Immature natural killer cell (primary cell): ENCODE measurements at regions not wholly inside any gene's neighbourhood (a gene's known extent, or its start where the extent isn't known, plus 50 kb on each side); places are given as distances from the start of the nearest gene placed in this dataset.
"Not testable (repeated sequence)": the region's sequence is repeated elsewhere in the genome, so short reads cannot be mapped to it uniquely, and the experiment has no call there.

Source experiments
- DNase-seq, 3 donors: peaks; one replicate each; pipeline ENCODE4 v3.0.0; 2022; ENCODE audit warnings: mixed read lengths in 1 of 3
- H3K27ac Mint-ChIP-seq, 6 donors: one replicate each; pipeline ENCODE4 v1.8.0; 2020; ENCODE audit warnings: mixed read lengths in 6 of 6, mild to moderate bottlenecking in 5 of 6, inconsistent platforms in 4 of 6, moderate library complexity in 3 of 6
- H3K27me3 Mint-ChIP-seq, 3 donors: one replicate each; pipeline ENCODE4 v1.8.0; 2020 to 2021; ENCODE audit warnings: low read depth in 3 of 3, mild to moderate bottlenecking in 3 of 3, mixed read lengths in 3 of 3, moderate library complexity in 3 of 3, inconsistent platforms in 1 of 3
- H3K36me3 Mint-ChIP-seq, 3 donors: one replicate each; pipeline ENCODE4 v1.8.0; 2020; ENCODE audit warnings: mixed read lengths in 3 of 3, inconsistent platforms in 2 of 3, mild to moderate bottlenecking in 2 of 3
- H3K4me1 Mint-ChIP-seq, 2 donors: one replicate each; pipeline ENCODE4 v1.8.0; 2020; ENCODE audit warnings: inconsistent platforms in 2 of 2, mild to moderate bottlenecking in 2 of 2, mixed read lengths in 2 of 2, moderate library complexity in 1 of 2
- H3K4me3 Mint-ChIP-seq, 5 donors: one replicate each; pipeline ENCODE4 v1.8.0; 2020; ENCODE audit warnings: mild to moderate bottlenecking in 5 of 5, mixed read lengths in 5 of 5, inconsistent platforms in 3 of 5, moderate library complexity in 3 of 5
- H3K9me3 Mint-ChIP-seq, 6 donors: one replicate each; pipeline ENCODE4 v1.8.0; 2020; ENCODE audit warnings: mild to moderate bottlenecking in 6 of 6, mixed read lengths in 6 of 6, inconsistent platforms in 4 of 6, moderate library complexity in 3 of 6

DNA sequence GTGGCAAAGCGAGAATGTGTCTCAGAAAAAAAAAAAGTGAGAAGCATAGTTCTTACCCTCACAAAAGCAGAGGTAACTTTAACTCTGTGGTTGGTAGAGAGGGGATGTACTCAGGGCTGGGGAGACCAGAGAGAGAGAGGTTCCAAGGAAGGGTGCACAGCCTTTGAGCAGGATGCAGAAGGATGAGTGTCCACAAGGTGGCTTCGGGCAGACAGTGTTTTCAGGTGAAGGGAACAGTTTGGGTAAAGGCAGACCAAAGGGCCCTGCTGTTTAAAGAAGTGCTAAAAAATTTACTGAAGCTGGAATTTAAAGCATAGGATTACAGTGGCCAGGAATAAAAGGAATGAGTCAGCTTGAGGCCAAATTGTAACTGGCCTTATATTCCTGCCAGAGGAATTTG is 2240.6 kb downstream of the EPHA3 start:
- H3K27ac Mint-ChIP-seq, H3K4me1 Mint-ChIP-seq, H3K4me3 Mint-ChIP-seq, DNase-seq, H3K27me3 Mint-ChIP-seq, H3K36me3 Mint-ChIP-seq: not testable (repeated sequence)
- H3K9me3 Mint-ChIP-seq = peaks cover 20 to 68% (median 37%) of the 10 kb centered on the region in 6 donors

DNA sequence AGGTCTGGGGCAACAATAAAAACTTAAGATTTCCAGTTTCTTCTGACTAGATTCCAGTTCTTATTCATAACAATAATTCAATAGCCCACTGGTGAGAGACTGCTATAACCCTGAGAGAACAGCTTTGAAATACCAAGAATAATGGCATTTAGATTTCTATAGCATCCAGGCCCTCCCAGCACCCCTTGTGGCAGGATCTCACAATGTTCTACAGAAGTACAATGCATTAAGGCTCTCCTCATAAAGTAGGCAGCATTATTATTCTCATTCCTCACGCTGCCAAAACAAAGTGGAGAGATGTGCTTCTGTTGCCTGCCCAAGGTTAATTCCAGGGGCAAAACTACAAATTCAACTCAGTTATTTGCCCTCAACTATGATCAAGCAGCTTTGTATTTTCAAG is 2241.7 kb downstream of the EPHA3 start:
- H3K27ac Mint-ChIP-seq, H3K36me3 Mint-ChIP-seq, H3K27me3 Mint-ChIP-seq, DNase-seq, H3K4me1 Mint-ChIP-seq, H3K4me3 Mint-ChIP-seq: not testable (repeated sequence)
- peaks cover 17 to 58% (median 36%) of the 10 kb centered on the region in 6 donors for H3K9me3 Mint-ChIP-seq

DNA sequence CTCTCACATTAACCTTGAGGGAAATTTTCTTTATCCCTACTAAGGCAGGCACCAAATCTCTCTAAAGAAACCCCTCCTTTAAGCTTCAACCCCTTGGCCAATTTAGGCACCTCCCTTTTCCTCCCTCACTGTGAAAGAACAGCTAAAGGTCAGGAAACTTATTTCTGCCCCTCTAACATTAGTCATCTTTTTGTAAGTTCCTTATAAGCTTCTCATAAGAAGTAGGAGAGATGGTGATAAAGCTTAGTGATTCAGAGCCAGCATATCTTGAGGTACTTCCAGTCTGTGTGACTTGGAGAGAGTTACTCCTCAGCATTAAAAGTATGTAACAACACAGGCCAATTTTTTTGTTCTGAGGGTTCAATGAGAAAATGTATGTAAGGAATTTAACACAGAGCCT is 2244.7 kb downstream of the EPHA3 start:
- not testable (repeated sequence) for H3K27ac Mint-ChIP-seq, H3K36me3 Mint-ChIP-seq, H3K4me3 Mint-ChIP-seq, H3K4me1 Mint-ChIP-seq, H3K27me3 Mint-ChIP-seq, DNase-seq
- peaks cover 16 to 52% (median 32%) of the 10 kb centered on the region in 6 donors for H3K9me3 Mint-ChIP-seq

DNA sequence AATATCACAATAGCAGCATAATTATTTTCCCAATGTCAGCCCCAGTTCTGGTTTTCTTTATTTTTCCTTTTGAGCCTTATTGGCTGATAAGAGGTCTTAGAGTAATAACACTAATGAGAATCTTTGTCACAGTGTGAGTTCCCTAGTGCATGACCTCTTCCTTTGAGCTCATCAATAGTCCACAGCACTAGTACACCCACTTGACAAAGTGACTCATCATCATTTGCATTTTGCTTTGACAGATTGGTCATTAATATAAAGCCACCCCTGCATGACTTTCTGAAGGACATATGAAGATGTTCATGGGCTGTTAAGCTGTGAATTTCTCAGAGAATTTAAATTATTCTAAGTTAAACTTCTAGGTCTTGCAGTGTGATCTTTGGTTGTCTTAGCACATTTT is 2251.9 kb downstream of the EPHA3 start:
- not testable (repeated sequence) for H3K4me1 Mint-ChIP-seq, H3K27me3 Mint-ChIP-seq, H3K27ac Mint-ChIP-seq, H3K4me3 Mint-ChIP-seq, H3K36me3 Mint-ChIP-seq, DNase-seq
- peaks cover 24 to 57% (median 27%) of the 10 kb centered on the region in 6 donors for H3K9me3 Mint-ChIP-seq

DNA sequence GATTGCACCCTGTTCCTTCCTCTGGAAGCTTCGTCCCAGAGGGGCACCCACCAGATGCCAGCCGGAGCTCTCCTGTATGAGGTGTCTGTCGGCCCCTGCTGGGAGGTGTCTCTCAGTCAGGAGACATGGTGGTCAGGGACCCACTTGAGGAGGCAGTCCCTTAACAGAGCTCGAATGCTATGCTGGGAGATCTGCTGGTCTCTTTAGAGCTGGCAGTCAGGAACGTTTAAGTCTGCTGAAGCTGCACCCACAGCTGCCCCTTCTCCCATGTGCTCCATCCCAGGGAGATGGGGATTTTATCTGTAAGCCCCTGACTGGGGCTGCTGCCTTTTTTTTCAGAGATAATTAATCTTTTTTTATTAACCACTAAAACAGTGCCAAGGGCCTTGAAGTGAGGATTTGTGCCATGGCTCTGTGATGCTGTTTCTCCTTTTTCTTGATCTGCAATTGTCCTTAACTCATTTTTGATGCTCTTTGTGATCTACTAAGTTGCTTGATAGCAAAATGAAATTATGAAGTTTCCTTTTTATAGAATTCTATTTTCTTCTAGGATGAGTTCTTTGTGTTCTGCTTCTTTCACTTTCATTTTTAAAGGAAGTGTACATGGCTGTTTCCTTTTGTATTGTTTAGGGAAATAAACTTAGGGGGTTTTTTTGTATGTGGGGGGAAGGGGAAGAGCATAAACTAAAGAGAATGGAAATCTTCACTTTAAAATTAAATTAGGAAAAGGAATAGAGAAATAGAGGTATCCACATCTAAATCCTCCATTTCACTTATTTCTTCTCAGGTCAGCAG is 2275.9 kb downstream of the EPHA3 start:
- Mint-ChIP-seq H3K9me3 (peaks cover 3 to 55% (median 44%) of the 10 kb centered on the region in 6 donors), H3K4me3 (peak overlapping the region in 1 of 5 donors; percentile 33)
- H3K27me3 Mint-ChIP-seq, H3K4me1 Mint-ChIP-seq, H3K27ac Mint-ChIP-seq, H3K36me3 Mint-ChIP-seq, DNase-seq: not testable (repeated sequence)

DNA sequence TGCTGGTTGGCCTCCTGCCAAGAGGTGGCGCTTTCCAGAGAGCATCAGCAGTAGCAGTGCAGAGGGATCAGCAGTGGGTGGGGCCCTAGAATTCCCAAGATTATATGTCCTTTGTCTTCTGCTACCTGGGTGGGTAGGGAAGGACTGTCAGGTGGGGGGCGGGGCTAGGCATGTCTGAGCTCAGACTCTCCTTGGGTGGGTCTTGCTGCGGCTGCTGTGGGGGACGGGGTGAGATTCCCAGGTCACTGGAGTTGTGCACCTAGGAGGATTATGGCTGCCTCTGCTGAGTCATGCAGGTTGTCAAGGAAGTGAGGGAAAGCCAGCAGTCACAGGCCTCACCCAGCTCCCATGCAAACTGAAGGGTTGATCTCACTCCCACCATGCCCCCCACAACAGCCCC is 2296.5 kb downstream of the EPHA3 start:
- not testable (repeated sequence) for H3K27me3 Mint-ChIP-seq, H3K4me3 Mint-ChIP-seq, H3K4me1 Mint-ChIP-seq, H3K36me3 Mint-ChIP-seq, DNase-seq, H3K27ac Mint-ChIP-seq
- H3K9me3 Mint-ChIP-seq = peaks cover 8 to 26% (median 19%) of the 10 kb centered on the region in 6 donors

DNA sequence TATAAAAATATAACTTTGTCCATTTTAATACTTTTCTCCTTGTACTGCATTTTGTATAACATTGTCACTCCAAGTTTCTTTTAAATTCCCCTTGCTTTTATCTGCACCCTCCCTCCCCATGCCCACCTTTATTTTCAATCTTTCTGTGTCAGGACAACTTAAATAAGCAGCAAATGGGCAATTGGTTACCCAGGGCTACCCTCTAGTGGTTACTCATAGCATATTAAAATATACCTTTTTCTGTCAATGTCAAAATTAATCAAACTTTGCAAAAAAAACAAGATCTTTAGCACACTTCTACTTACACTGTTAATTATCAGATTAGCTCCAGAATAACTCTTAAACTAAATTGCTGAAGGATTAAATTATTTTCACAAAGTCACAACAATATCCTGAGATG is 2334.6 kb downstream of the EPHA3 start:
- not testable (repeated sequence) for H3K27me3 Mint-ChIP-seq, H3K4me1 Mint-ChIP-seq, H3K27ac Mint-ChIP-seq, DNase-seq, H3K36me3 Mint-ChIP-seq, H3K4me3 Mint-ChIP-seq
- peaks cover 5 to 25% (median 12%) of the 10 kb centered on the region in 6 donors for H3K9me3 Mint-ChIP-seq

DNA sequence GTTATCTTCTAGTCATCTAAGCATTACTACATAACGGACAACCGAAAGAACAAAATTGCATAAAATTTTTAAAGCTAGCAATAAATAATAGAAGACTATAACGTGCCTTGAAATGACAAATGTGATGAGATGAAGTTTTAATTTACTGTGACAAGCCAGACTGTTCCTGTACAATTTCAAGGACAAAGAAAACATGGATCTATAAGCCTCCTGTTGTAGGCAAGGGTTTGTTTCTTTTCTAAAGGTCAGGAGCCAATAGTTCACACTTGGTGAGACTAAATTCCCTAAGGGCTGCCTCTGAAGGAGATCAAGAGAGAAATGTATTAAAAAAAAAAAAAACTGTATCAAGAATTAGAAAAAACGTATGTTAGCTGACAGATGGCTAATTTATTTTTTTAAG is 2335.1 kb downstream of the EPHA3 start:
- H3K9me3 Mint-ChIP-seq = peaks cover 4 to 23% (median 10%) of the 10 kb centered on the region in 6 donors
- not testable (repeated sequence) for H3K27ac Mint-ChIP-seq

DNA sequence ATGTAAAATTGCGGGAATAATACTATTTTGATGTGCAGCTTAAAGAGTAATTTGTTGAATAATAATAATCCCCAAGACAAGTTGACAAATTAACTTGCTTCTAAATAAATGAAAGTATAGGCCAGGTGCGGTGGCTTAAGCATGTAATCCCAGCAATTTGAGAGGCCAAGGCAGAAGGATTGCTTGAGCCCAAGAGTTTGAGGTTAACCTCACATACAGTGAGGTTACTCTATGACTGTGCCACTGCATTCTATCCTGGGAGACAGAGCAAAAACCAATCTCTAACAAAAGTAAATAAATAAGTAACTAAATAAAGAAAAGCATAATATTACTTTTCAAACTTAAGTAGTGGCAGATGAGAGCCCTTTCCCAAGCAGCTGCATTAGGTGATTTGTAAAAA is 2341.0 kb downstream of the EPHA3 start:
- not testable (repeated sequence) for H3K27me3 Mint-ChIP-seq, DNase-seq, H3K4me1 Mint-ChIP-seq, H3K4me3 Mint-ChIP-seq, H3K36me3 Mint-ChIP-seq, H3K27ac Mint-ChIP-seq
- peaks cover 7 to 22% (median 10%) of the 10 kb centered on the region in 6 donors for H3K9me3 Mint-ChIP-seq

More for the DNA sequence above, 2335.1 kb downstream of the EPHA3 start:
- DNase-seq, H3K4me1 Mint-ChIP-seq, H3K4me3 Mint-ChIP-seq, H3K36me3 Mint-ChIP-seq, H3K27me3 Mint-ChIP-seq: not testable (repeated sequence)

DNA sequence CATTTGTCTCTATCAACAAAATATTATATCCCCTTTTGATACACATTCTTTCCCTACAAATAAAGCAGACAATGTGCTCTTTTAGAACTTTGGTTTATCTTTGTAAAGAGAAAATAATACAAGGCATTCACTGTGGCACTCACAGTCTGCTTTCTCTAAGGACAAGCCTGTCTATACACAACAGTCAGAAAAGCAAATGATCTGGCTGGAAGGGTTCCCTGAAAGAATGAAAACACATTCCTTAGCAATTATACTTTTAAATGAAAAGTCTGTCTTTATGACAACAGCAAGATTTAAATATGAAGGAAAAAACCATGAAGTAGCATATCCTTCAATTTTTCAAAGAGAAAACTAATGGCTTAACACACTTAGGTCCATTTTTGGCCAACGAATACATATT is 2359.1 kb downstream of the EPHA3 start:
- H3K4me3 Mint-ChIP-seq, DNase-seq, H3K4me1 Mint-ChIP-seq: not testable (repeated sequence)

DNA sequence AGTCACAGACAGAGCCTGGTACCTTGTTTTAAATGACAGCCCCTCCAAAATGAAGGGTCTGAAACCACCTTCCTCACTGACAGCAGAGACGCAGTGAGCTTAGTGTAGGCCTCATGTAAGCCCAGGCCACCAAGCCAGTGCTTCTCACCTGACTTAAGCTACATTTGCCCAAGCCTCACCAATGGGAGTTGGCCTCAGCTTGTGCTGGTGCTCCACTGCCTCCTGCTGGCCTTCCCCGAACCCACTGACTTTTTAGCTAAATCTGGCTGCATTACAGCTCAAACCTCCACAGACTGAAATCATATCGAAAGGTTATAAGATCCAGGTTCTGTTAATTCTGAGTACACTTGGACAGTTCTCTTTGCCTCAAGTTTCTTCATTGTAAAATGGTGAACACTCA is 2361.8 kb downstream of the EPHA3 start:
- not testable (repeated sequence) for H3K4me1 Mint-ChIP-seq, H3K27me3 Mint-ChIP-seq, H3K27ac Mint-ChIP-seq, H3K4me3 Mint-ChIP-seq, DNase-seq, H3K36me3 Mint-ChIP-seq
- peaks cover 2 to 24% (median 9%) of the 10 kb centered on the region in 6 donors for H3K9me3 Mint-ChIP-seq

More for the DNA sequence above, 2359.1 kb downstream of the EPHA3 start:
- H3K9me3 Mint-ChIP-seq = peaks cover 0 to 15% (median 7%) of the 10 kb centered on the region in 6 donors
- H3K27ac Mint-ChIP-seq, H3K27me3 Mint-ChIP-seq, H3K36me3 Mint-ChIP-seq: not testable (repeated sequence)

DNA sequence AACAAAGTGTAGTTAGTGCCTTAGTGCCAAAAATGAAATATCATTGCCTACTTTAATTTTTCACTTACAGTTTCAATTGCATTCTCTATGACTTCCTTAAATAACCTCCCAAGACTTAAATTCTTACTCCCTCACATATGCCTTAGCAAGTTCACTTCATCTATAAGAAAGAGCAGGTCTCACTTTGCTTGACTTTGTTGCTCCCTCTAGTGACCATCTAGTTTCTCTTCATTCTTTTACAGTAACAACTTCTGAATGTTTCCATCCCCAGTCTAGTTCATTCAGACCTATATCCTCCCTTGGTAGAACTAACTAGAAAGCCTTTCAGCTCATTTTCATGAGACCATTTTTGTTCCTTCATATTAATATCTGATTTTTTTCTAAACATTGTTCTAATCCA is 2377.6 kb downstream of the EPHA3 start:
- DNase-seq, H3K27me3 Mint-ChIP-seq, H3K36me3 Mint-ChIP-seq, H3K4me1 Mint-ChIP-seq, H3K27ac Mint-ChIP-seq, H3K4me3 Mint-ChIP-seq: not testable (repeated sequence)
- peaks cover 8 to 29% (median 15%) of the 10 kb centered on the region in 6 donors for H3K9me3 Mint-ChIP-seq

DNA sequence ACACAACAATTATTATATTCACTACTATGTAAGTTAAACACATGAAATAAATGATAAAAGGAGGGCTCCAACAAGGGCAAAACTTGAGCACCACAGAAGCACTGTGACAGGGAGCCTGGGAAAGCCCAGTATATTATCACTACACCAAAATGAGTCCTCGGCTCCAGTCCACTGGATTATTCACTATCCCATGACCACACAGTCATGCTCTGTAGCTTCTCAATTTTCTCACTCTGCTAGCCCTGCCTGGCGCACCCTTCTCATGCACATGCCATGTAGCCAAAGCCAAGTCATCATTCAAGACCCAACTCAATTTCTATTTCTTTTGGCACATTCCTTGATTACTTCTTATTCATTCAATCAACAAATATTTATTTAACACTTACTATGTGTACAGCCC is 2378.5 kb downstream of the EPHA3 start:
- H3K4me1 Mint-ChIP-seq, DNase-seq, H3K27ac Mint-ChIP-seq, H3K4me3 Mint-ChIP-seq, H3K27me3 Mint-ChIP-seq, H3K36me3 Mint-ChIP-seq: not testable (repeated sequence)
- H3K9me3 Mint-ChIP-seq = peaks cover 8 to 25% (median 13%) of the 10 kb centered on the region in 6 donors

DNA sequence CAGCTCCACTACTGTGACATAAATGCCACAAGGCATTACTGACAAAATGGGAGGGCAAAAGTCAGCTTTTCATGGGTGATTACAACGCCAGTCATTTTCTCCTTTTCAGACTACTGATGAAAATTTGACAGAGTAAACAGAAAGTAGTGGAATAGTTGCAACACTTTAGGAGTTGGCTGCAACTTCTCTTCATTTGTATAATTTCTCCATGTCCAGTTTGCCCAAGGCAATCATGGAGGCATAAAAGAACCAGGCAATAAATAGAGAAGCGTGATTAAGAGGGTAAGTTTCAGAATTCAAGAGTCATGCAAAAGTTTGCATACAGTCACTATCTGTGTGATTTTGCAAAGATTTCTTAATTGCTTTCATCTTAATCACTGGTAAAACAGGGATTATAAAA is 2390.3 kb downstream of the EPHA3 start:
- not testable (repeated sequence) for H3K4me1 Mint-ChIP-seq, H3K36me3 Mint-ChIP-seq, H3K27ac Mint-ChIP-seq, DNase-seq, H3K27me3 Mint-ChIP-seq, H3K4me3 Mint-ChIP-seq
- peaks cover 9 to 30% (median 23%) of the 10 kb centered on the region in 6 donors for H3K9me3 Mint-ChIP-seq

DNA sequence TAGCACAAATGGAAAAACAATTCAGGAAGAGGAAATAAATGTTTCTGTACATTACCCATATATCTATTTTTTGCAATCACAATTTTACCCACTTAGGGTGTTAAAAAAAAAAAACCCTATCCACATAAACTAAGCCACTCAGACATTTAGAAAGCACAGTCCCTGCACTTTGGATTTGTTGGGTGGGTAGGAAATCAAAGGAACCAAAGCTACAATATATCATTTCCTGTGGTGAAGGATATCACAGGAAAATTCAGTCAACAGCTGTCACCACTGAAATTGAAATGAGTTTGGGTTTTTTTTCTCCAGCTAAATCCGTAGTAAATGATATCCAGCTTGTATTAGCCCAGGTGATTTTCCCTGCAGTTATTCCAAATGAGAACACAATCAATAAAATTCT is 2392.4 kb downstream of the EPHA3 start:
- not testable (repeated sequence) for H3K27me3 Mint-ChIP-seq, DNase-seq, H3K4me3 Mint-ChIP-seq, H3K36me3 Mint-ChIP-seq, H3K27ac Mint-ChIP-seq, H3K4me1 Mint-ChIP-seq
- H3K9me3 Mint-ChIP-seq = peaks cover 12 to 30% (median 19%) of the 10 kb centered on the region in 6 donors
